GM13976 (cell line): ENCODE measurements at regions not wholly inside any gene's neighbourhood (a gene's known extent, or its start where the extent isn't known, plus 50 kb on each side); places are given as distances from the start of the nearest gene placed in this dataset.

Experiments
- DNase-seq: peaks from one replicate; pipeline ENCODE4 v3.0.0; 2012; ENCODE audit warnings: low spot score
- CTCF ChIP-seq: IDR thresholded peaks from 2 replicates; pipeline ENCODE4 v1.5.1; 2012; ENCODE audit warnings: borderline replicate concordance, mild to moderate bottlenecking; ENCODE audit not compliant: insufficient read depth; ENCODE audit errors: extremely low read depth, missing control alignments, control extremely low read depth
- in situ Hi-C: fragments of 300-500 bp; cut with MboI; formaldehyde crosslinking; loops from one replicate; pipeline ENCODE4 v1.12.0; 2022; ENCODE audit warnings: low sequenced_read_pairs, mixed read lengths, inconsistent platforms; ENCODE audit not compliant: unreplicated experiment

DNA sequence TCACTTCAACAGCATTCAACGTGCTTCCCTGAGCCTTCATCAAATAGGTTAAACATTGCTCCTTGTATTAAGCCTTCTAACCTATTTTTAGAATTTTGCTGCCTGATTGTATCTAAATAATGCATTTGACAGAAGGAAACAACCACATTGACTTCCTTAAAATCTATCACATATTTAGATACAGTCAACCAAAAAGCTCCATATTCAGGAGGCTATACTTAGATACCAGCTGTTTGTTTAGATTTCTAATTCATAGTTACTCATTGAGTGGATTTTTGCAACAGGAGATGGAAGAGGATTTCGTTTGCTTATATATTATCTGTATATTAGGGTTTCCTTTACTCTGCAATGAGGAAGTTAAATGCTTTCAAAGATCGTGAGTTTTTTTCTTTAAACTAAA lies 241.1 kb upstream of the PPP1R2C start:
- no peak for DNase-seq
- no peak for TF ChIP-seq CTCF
- in situ Hi-C loops = no loop called here

DNA sequence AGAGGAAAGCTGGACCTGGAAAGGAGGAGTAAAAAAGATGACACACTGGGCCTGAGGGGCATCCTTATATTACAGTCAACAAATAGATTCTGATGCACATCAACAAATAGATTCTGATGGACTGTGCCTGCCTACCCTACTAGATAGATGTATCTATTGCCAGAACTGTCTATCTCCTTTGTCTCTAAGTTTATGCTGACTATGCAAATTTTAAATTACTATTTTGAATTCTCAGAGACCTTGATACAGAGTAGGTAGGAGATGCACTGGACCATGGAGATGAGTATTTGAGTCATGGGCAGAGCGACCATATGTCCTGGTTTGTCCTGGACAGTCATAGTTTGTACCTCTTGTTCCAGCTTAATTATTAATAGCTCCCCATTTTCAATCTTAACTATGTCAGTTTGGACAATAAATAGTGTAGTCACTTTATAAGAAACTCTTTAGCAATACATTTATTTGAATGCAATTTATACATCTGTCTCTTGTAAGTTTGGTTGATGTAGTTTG lies 247.9 kb upstream of the PPP1R2C start:
- in situ Hi-C loops = no loop called here
- DNase-seq = no peak
- no peak for TF ChIP-seq CTCF

DNA sequence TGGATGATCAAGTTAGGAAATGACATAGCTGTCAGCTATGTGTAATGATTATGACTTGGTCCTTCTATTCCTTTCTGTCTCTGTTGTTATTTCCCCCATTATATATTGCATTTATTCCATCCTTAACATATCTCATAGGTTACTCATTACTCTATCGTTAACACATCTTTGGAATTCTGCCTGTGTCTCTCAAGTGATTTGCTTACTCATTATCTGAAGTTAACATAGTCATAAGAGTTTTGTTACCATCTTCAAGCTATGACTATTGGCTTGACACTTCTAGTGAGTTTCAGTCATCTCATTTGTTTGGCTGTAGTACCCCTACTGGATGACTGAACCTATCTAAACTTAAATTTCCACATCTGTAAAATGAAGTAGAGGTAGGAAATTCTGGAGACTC lies 286.1 kb upstream of the PPP1R2C start:
- in situ Hi-C loops = no loop called here
- TF ChIP-seq CTCF = no peak
- DNase-seq = no peak

DNA sequence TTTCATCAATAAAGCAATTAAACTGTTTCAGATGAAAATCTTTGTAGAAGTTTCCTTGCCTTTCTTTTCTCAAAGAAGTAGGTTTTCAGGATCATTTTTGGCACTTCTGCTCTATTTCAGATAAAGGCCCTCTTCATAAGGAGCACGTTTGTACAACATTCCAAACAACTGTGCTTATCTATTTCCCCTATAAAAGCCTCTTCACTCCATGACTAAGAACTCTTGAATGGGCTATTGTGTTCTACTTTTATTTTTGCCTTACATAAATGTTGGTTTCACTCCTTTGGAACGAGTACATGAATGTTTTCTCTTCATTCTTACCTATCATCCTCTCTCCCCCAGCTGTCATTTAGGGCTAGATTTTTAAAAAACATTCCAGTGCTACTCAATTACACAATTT lies 288.0 kb upstream of the PPP1R2C start:
- in situ Hi-C loops = no loop called here
- TF ChIP-seq CTCF = no peak
- no peak for DNase-seq

GRCh38 chrX:43068639-43069038 lies 290.7 kb upstream of the PPP1R2C start:
- in situ Hi-C loops = no loop called here
- no peak for TF ChIP-seq CTCF
- DNase-seq = no peak

- in situ Hi-C loops = no loop called here
- TF ChIP-seq CTCF = no peak
- no peak for DNase-seq
Observed at GRCh38 chrX:43083016-43083415, 305.1 kb upstream of the PPP1R2C start.

DNA sequence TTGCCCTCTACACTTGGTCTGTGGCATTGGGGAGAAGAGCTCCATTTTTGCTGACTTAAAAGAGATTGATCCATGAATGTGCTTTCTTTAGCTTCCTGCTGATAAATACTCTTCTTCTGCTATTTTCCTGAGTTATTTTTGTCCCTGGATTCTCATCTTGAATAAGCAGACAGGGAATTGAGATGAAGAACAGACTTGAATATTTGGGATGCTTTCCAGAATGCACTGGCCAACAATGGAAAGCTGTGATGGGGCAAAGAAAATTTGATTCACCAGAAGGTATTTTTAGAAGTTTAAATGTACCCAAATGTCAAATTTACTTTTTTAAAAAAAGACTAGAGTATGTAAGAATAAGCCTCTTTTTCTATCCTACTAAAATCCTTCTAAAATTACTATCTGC lies 309.9 kb upstream of the PPP1R2C start:
- in situ Hi-C loops = no loop called here
- no peak for DNase-seq
- no peak for TF ChIP-seq CTCF
